ENCODE measurements at regions not wholly inside any gene's neighbourhood (a gene's known extent, or its start where the extent isn't known, plus 50 kb on each side); places are given as distances from the start of the nearest gene placed in this dataset.

DNA sequence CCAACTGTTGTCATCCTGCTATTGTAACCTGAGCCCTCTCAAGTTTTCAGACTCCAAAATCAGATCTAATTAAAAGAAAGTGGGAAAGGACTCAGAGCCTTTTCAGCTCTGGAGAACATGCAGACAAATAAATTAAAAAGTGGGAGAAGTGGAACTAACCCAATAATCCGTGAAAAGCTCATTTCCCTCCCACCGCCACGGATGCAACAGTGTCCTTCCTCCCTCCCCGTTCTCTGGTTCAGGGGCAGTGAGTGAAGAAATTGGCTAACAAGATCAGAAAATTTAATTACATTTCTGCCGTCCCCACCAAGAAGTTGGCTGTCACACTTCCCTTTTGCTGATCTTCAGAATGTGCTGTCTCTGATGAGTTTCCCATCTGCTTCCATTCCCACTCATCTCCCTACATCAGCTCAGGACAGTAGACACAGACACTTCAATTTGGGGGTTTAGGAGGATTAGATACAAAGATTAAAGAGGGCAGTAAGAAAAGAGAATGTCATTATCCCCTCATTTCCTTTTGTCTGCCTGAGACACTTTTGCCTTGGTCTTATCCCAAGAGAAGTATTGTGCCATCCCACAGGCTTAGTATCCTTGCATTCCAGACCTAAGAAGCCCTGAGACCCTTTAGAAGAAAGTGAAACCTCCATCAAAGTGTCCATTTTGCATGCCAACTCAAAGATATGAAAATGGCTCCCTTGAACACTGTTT is 335.7 kb upstream of the PPP2R3A start:
- FAIRE-seq, result no peak
- Histone ChIP-seq H3K36me3 (ENCODE audit: control insufficient read depth in 3 of 3, insufficient read depth in 2 of 3, low read depth in 1 of 3, low read length in 3 of 3) (no peaks in the 10 kb centered on the region), H3K27ac (ENCODE audit: low read depth in 1 of 3, low read length in 2 of 3) (no peak overlapping the region), H3K27me3 (ENCODE audit: control insufficient read depth in 3 of 3, insufficient read depth in 3 of 3, low read length in 3 of 3) (no peaks in the 10 kb centered on the region), H3K4me3 (ENCODE audit: low read depth in 1 of 3, low read length in 3 of 3) (no peak overlapping the region), H3K9me3 (ENCODE audit: control insufficient read depth in 2 of 2, insufficient read depth in 1 of 2, low read depth in 1 of 2, low read length in 1 of 2) (no peaks in the 10 kb centered on the region), H3K4me1 (ENCODE audit: control insufficient read depth in 3 of 3, insufficient read depth in 2 of 3, low read depth in 1 of 3, low read length in 2 of 3) (no peaks in the 10 kb centered on the region)
- 53 to 85% (median 75%) methylated on average over 5 of the region's 5 CpGs for WGBS, 3 donors
- DNase-seq, result no peak

DNA sequence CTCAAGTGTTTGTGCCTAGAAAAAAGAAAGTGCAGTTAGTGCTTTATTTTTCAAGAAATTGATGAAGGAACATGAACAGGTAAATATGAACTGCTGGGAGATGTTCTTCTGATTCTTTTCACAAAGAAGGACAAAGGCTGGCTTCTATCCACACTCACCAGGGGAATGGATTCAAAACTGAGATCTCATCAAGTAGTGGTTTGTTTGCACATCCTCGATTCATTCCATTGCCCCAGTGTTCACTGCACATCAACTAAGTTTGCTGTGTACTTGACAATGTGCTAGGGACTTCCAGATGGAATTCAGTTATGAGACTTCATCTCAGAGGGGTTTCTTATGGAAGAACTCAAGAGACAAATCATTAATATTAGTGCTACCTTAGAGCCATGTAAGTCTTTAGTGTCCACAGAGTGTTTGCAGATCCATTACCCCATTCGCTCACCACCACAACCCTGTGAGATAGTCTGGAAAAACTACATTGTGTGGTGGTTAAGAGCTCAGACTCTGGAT is 332.9 kb upstream of the PPP2R3A start:
- 83 to 90% (median 88%) methylated on average over 2 of the region's 2 CpGs for WGBS, 3 donors

GRCh38 chr3:135633078-135633477 is 332.4 kb upstream of the PPP2R3A start:
- Histone ChIP-seq H3K4me3 (ENCODE audit: low read depth in 1 of 3, low read length in 3 of 3) (no peak overlapping the region), H3K4me1 (ENCODE audit: control insufficient read depth in 3 of 3, insufficient read depth in 2 of 3, low read depth in 1 of 3, low read length in 2 of 3) (no peaks in the 10 kb centered on the region), H3K36me3 (ENCODE audit: control insufficient read depth in 3 of 3, insufficient read depth in 2 of 3, low read depth in 1 of 3, low read length in 3 of 3) (no peaks in the 10 kb centered on the region), H3K9me3 (ENCODE audit: control insufficient read depth in 2 of 2, insufficient read depth in 1 of 2, low read depth in 1 of 2, low read length in 1 of 2) (no peaks in the 10 kb centered on the region), H3K27ac (ENCODE audit: low read depth in 1 of 3, low read length in 2 of 3) (no peak overlapping the region), H3K27me3 (ENCODE audit: control insufficient read depth in 3 of 3, insufficient read depth in 3 of 3, low read length in 3 of 3) (no peaks in the 10 kb centered on the region)
- no peak for FAIRE-seq
- no peak for DNase-seq
- 51 to 75% (median 51%) methylated on average over 2 of the region's 2 CpGs for WGBS, 3 donors

More for the DNA sequence above, 332.9 kb upstream of the PPP2R3A start:
- no peak overlapping the region for H3K4me3 ChIP-seq (ENCODE audit: low read depth in 1 of 3, low read length in 3 of 3)
- no peaks in the 10 kb centered on the region for H3K36me3 ChIP-seq (ENCODE audit: control insufficient read depth in 3 of 3, insufficient read depth in 2 of 3, low read depth in 1 of 3, low read length in 3 of 3)
- DNase-seq (no peak), FAIRE-seq (no peak)
- H3K9me3 ChIP-seq (ENCODE audit: control insufficient read depth in 2 of 2, insufficient read depth in 1 of 2, low read depth in 1 of 2, low read length in 1 of 2), result no peaks in the 10 kb centered on the region
- no peak overlapping the region for H3K27ac ChIP-seq (ENCODE audit: low read depth in 1 of 3, low read length in 2 of 3)
- H3K4me1 ChIP-seq (ENCODE audit: control insufficient read depth in 3 of 3, insufficient read depth in 2 of 3, low read depth in 1 of 3, low read length in 2 of 3), result no peaks in the 10 kb centered on the region
- H3K27me3 ChIP-seq (ENCODE audit: control insufficient read depth in 3 of 3, insufficient read depth in 3 of 3, low read length in 3 of 3), result no peaks in the 10 kb centered on the region

GRCh38 chr3:135636596-135636995 is 328.9 kb upstream of the PPP2R3A start:
- WGBS, 3 donors, result 53 to 85% (median 81%) methylated on average over 1 of the region's 1 CpG
- DNase-seq (no peak), FAIRE-seq (no peak)
- Histone ChIP-seq H3K27ac (ENCODE audit: low read depth in 1 of 3, low read length in 2 of 3) (no peak overlapping the region), H3K27me3 (ENCODE audit: control insufficient read depth in 3 of 3, insufficient read depth in 3 of 3, low read length in 3 of 3) (no peaks in the 10 kb centered on the region), H3K4me3 (ENCODE audit: low read depth in 1 of 3, low read length in 3 of 3) (no peak overlapping the region), H3K9me3 (ENCODE audit: control insufficient read depth in 2 of 2, insufficient read depth in 1 of 2, low read depth in 1 of 2, low read length in 1 of 2) (no peaks in the 10 kb centered on the region), H3K36me3 (ENCODE audit: control insufficient read depth in 3 of 3, insufficient read depth in 2 of 3, low read depth in 1 of 3, low read length in 3 of 3) (no peaks in the 10 kb centered on the region), H3K4me1 (ENCODE audit: control insufficient read depth in 3 of 3, insufficient read depth in 2 of 3, low read depth in 1 of 3, low read length in 2 of 3) (no peaks in the 10 kb centered on the region)

GRCh38 chr3:135637013-135637412 is 328.5 kb upstream of the PPP2R3A start:
- Histone ChIP-seq H3K9me3 (ENCODE audit: control insufficient read depth in 2 of 2, insufficient read depth in 1 of 2, low read depth in 1 of 2, low read length in 1 of 2) (no peaks in the 10 kb centered on the region), H3K4me1 (ENCODE audit: control insufficient read depth in 3 of 3, insufficient read depth in 2 of 3, low read depth in 1 of 3, low read length in 2 of 3) (no peaks in the 10 kb centered on the region), H3K27me3 (ENCODE audit: control insufficient read depth in 3 of 3, insufficient read depth in 3 of 3, low read length in 3 of 3) (no peaks in the 10 kb centered on the region), H3K27ac (ENCODE audit: low read depth in 1 of 3, low read length in 2 of 3) (no peak overlapping the region), H3K36me3 (ENCODE audit: control insufficient read depth in 3 of 3, insufficient read depth in 2 of 3, low read depth in 1 of 3, low read length in 3 of 3) (no peaks in the 10 kb centered on the region), H3K4me3 (ENCODE audit: low read depth in 1 of 3, low read length in 3 of 3) (no peak overlapping the region)
- 74 to 80% (median 78%) methylated on average over 3 of the region's 3 CpGs for WGBS, 3 donors
- FAIRE-seq (no peak), DNase-seq (no peak)

DNA sequence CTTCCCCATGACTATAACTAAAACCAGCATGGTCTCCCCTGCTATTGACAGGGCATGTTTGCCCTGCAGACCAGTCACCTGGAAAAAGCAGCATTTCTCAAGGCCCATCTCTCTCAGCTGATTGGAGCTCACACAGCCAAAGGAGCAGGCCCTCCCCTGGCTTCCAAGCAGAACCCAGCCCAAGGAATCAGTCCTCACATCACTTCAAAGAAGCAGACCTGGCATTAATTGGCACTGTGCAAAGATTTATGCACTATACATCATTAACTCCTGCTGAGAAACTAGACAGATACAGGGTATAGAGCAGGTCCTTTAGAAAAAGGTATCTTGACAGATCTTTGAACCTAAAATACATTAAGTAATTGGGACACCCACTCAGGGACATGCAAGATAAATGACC is 323.8 kb upstream of the PPP2R3A start:
- Histone ChIP-seq H3K27ac (ENCODE audit: low read depth in 1 of 3, low read length in 2 of 3) (no peak overlapping the region), H3K4me3 (ENCODE audit: low read depth in 1 of 3, low read length in 3 of 3) (no peak overlapping the region), H3K36me3 (ENCODE audit: control insufficient read depth in 3 of 3, insufficient read depth in 2 of 3, low read depth in 1 of 3, low read length in 3 of 3) (no peaks in the 10 kb centered on the region), H3K4me1 (ENCODE audit: control insufficient read depth in 3 of 3, insufficient read depth in 2 of 3, low read depth in 1 of 3, low read length in 2 of 3) (no peaks in the 10 kb centered on the region), H3K9me3 (ENCODE audit: control insufficient read depth in 2 of 2, insufficient read depth in 1 of 2, low read depth in 1 of 2, low read length in 1 of 2) (no peaks in the 10 kb centered on the region), H3K27me3 (ENCODE audit: control insufficient read depth in 3 of 3, insufficient read depth in 3 of 3, low read length in 3 of 3) (no peaks in the 10 kb centered on the region)
- FAIRE-seq, result no peak
- DNase-seq, result no peak

GRCh38 chr3:135645541-135645940 is 320.0 kb upstream of the PPP2R3A start:
- no peaks in the 10 kb centered on the region for H3K4me1 ChIP-seq (ENCODE audit: control insufficient read depth in 3 of 3, insufficient read depth in 2 of 3, low read depth in 1 of 3, low read length in 2 of 3)
- H3K36me3 ChIP-seq (ENCODE audit: control insufficient read depth in 3 of 3, insufficient read depth in 2 of 3, low read depth in 1 of 3, low read length in 3 of 3), result no peaks in the 10 kb centered on the region
- H3K4me3 ChIP-seq (ENCODE audit: low read depth in 1 of 3, low read length in 3 of 3), result no peak overlapping the region
- no peaks in the 10 kb centered on the region for H3K27me3 ChIP-seq (ENCODE audit: control insufficient read depth in 3 of 3, insufficient read depth in 3 of 3, low read length in 3 of 3)
- peaks cover 0 to 6% of the 10 kb centered on the region in 2 donors for H3K9me3 ChIP-seq (ENCODE audit: control insufficient read depth in 2 of 2, insufficient read depth in 1 of 2, low read depth in 1 of 2, low read length in 1 of 2)
- DNase-seq (no peak), FAIRE-seq (no peak)
- H3K27ac ChIP-seq (ENCODE audit: low read depth in 1 of 3, low read length in 2 of 3), result no peak overlapping the region
- WGBS, 3 donors, result 85 to 96% (median 94%) methylated on average over 1 of the region's 1 CpG

- WGBS, 3 donors, result 35 to 72% (median 66%) methylated on average over 1 of the region's 1 CpG
- FAIRE-seq (no peak), DNase-seq (no peak)
- Histone ChIP-seq H3K36me3 (ENCODE audit: control insufficient read depth in 3 of 3, insufficient read depth in 2 of 3, low read depth in 1 of 3, low read length in 3 of 3) (no peaks in the 10 kb centered on the region), H3K4me1 (ENCODE audit: control insufficient read depth in 3 of 3, insufficient read depth in 2 of 3, low read depth in 1 of 3, low read length in 2 of 3) (no peaks in the 10 kb centered on the region), H3K27ac (ENCODE audit: low read depth in 1 of 3, low read length in 2 of 3) (no peak overlapping the region), H3K27me3 (ENCODE audit: control insufficient read depth in 3 of 3, insufficient read depth in 3 of 3, low read length in 3 of 3) (no peaks in the 10 kb centered on the region), H3K4me3 (ENCODE audit: low read depth in 1 of 3, low read length in 3 of 3) (no peak overlapping the region), H3K9me3 (ENCODE audit: control insufficient read depth in 2 of 2, insufficient read depth in 1 of 2, low read depth in 1 of 2, low read length in 1 of 2) (peaks cover 0 to 6% of the 10 kb centered on the region in 2 donors)
Observed at GRCh38 chr3:135646873-135647272, 318.7 kb upstream of the PPP2R3A start.

DNA sequence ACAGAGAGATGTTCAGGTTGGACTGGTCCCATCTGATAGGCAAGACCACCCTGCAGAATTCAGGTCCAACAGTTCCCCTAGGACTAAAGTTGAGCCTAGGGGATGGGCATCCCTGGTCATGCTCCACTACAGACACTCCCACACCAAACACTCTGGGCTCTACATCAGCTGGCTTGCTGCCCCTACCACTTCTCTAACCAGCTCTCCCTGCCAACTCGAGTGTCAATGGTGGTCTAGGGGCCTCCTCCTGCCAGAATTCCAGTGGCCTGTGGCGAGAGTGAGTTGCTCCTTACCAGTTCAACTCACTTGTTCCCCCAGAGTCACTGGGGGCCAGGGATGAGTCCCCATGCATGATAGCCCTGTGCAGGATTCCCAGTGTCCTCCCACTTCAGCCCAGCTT is 316.2 kb upstream of the PPP2R3A start:
- H3K27ac ChIP-seq (ENCODE audit: low read depth in 1 of 3, low read length in 2 of 3), result no peak overlapping the region
- no peaks in the 10 kb centered on the region for H3K36me3 ChIP-seq (ENCODE audit: control insufficient read depth in 3 of 3, insufficient read depth in 2 of 3, low read depth in 1 of 3, low read length in 3 of 3)
- WGBS, 3 donors, result 51 to 64% (median 59%) methylated on average over 2 of the region's 2 CpGs
- H3K4me1 ChIP-seq (ENCODE audit: control insufficient read depth in 3 of 3, insufficient read depth in 2 of 3, low read depth in 1 of 3, low read length in 2 of 3), result no peaks in the 10 kb centered on the region
- DNase-seq, result no peak
- no peaks in the 10 kb centered on the region for H3K27me3 ChIP-seq (ENCODE audit: control insufficient read depth in 3 of 3, insufficient read depth in 3 of 3, low read length in 3 of 3)
- peaks cover 0 to 6% of the 10 kb centered on the region in 2 donors for H3K9me3 ChIP-seq (ENCODE audit: control insufficient read depth in 2 of 2, insufficient read depth in 1 of 2, low read depth in 1 of 2, low read length in 1 of 2)
- FAIRE-seq, result no peak
- no peak overlapping the region for H3K4me3 ChIP-seq (ENCODE audit: low read depth in 1 of 3, low read length in 3 of 3)

Measured in small intestine (tissue), 7 donors.